NOMO-1 treated with dmso at 0.1 percent for 144 hours (cell line): ENCODE measurements at regions not wholly inside any gene's neighbourhood (a gene's known extent, or its start where the extent isn't known, plus 50 kb on each side); places are given as distances from the start of the nearest gene placed in this dataset.

Experiments
- DNase-seq: peaks from one replicate; lab custom pipeline; 2025; ENCODE audit not compliant: unreplicated experiment; lab: John Stamatoyannopoulos, UW

- DNase-seq, result no peak
Observed at GRCh38 chr2:133717497-133717896, 149.2 kb upstream of the NCKAP5 start.

- no peak for DNase-seq
Observed at GRCh38 chr2:133718688-133719201, 150.5 kb upstream of the NCKAP5 start.

GRCh38 chr2:133720429-133720828, 152.2 kb upstream of the NCKAP5 start:
- no peak for DNase-seq

GRCh38 chr2:133721118-133721517, 152.9 kb upstream of the NCKAP5 start:
- no peak for DNase-seq

- no peak for DNase-seq
Observed at GRCh38 chr2:133723133-133723532, 154.9 kb upstream of the NCKAP5 start.

GRCh38 chr2:133726973-133727372, 158.7 kb upstream of the NCKAP5 start:
- no peak for DNase-seq

GRCh38 chr2:133732059-133732458, 163.8 kb upstream of the NCKAP5 start:
- DNase-seq, result no peak

GRCh38 chr2:133732982-133733900, 165.0 kb upstream of the NCKAP5 start:
- no peak for DNase-seq

- no peak for DNase-seq
Observed at GRCh38 chr2:133733901-133734255, 165.6 kb upstream of the NCKAP5 start.

GRCh38 chr2:133734716-133735495, 166.6 kb upstream of the NCKAP5 start:
- DNase-seq, result no peak

GRCh38 chr2:133736674-133737073, 168.4 kb upstream of the NCKAP5 start:
- DNase-seq, result no peak

- DNase-seq, result no peak
Observed at GRCh38 chr2:133737242-133737993, 169.2 kb upstream of the NCKAP5 start.

GRCh38 chr2:133739039-133739438, 170.8 kb upstream of the NCKAP5 start:
- no peak for DNase-seq

GRCh38 chr2:133740500-133740899, 172.2 kb upstream of the NCKAP5 start:
- DNase-seq, result no peak

- DNase-seq, result no peak
Observed at GRCh38 chr2:133748007-133748700, 179.9 kb upstream of the NCKAP5 start.

- DNase-seq, result no peak
Observed at GRCh38 chr2:133753665-133754064, 185.4 kb upstream of the NCKAP5 start.

GRCh38 chr2:133755480-133756300, 187.4 kb upstream of the NCKAP5 start:
- no peak for DNase-seq

- no peak for DNase-seq
Observed at GRCh38 chr2:133756833-133757232, 188.6 kb upstream of the NCKAP5 start.

- no peak for DNase-seq
Observed at GRCh38 chr2:133760376-133760775, 192.1 kb upstream of the NCKAP5 start.

- no peak for DNase-seq
Observed at GRCh38 chr2:133765658-133766057, 197.4 kb upstream of the NCKAP5 start.
